GM19395 (cell line): ENCODE measurements at regions not wholly inside any gene's neighbourhood (a gene's known extent, or its start where the extent isn't known, plus 50 kb on each side); places are given as distances from the start of the nearest gene placed in this dataset.

Source experiments
- ATAC-seq: cut with Tn5 transposase; IDR thresholded peaks from one replicate; pipeline ENCODE4 v1.9.1; 2021; ENCODE audit warnings: mild to moderate bottlenecking, moderate library complexity; ENCODE audit not compliant: unreplicated experiment

DNA sequence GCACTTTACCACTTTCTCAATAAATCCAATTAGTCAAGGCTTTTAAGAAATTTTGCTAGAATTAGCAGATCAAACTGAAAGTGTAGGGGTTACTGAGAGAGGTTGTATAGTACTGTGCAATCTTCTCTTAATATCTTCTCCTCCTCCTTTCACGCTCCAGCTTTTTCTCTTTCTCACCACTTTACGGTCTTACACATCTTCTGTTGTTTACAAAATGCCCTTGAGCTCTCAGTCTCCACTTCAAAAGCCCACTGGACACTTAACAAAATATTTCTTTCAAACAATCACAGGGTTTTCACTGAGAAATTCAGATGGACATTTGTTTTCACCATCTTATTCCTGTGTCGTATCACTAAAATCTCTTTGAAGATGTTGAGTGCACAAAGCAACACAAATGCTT lies 678.2 kb downstream of the ADGRL2 start:
- no peak for ATAC-seq

DNA sequence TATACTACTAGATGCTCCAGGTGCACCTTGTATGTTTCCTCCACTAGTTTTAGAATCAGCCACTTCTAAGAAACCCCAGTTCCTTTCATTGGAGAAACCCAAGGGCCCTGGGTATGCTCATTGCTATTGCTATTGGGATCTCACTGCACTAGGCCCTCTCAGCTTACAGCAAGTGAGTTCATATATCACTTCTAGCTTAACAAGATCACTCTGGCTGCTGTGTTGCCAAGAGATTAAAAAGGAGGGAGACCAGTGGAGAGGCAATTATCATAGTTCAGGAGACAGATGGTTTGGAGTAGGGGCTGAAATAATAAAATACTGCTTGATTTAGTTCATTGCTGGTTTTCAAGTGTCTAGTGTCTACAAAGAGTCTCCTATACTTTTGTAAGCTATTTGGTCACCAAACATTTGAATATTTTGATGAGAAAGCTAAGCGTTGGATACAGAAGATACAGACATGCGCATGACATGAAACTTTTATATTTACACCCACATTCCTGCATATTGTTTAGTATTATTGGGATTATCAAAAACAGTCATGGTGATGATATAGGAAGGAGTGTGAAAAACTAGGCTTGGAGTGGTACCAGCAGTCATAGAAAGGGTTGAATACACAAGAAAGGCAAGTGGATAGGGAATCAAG lies 671.9 kb downstream of the ADGRL2 start:
- no peak for ATAC-seq

- ATAC-seq, result no peak
These were observed 666.2 kb downstream of the ADGRL2 start for GRCh38 chr1:82466891-82467290.

DNA sequence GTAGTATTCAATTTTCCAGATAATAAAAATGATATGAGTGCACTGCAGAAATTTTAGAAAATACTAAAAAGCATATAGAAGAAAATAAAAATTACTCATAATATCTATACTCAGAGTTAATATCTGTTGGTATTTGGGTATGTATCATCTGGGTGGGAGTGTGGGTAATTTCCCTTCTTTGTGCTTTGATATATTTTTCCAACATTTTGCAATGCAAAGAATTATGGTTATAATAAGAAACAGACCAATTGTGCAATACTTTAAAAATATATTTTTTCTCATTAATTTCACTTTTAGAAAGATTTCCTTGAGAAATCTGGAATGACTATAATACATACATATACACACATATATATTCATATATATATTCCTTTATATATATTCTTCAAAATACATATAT lies 665.7 kb downstream of the ADGRL2 start:
- no peak for ATAC-seq

GRCh38 chr1:82465024-82465423 lies 664.3 kb downstream of the ADGRL2 start:
- ATAC-seq, result no peak

GRCh38 chr1:82464362-82465001 lies 663.7 kb downstream of the ADGRL2 start:
- ATAC-seq, result no peak

- ATAC-seq, result no peak
These were observed 663.2 kb downstream of the ADGRL2 start for GRCh38 chr1:82463951-82464350.

- ATAC-seq, result no peak
These were observed 661.6 kb downstream of the ADGRL2 start for GRCh38 chr1:82462366-82462765.

DNA sequence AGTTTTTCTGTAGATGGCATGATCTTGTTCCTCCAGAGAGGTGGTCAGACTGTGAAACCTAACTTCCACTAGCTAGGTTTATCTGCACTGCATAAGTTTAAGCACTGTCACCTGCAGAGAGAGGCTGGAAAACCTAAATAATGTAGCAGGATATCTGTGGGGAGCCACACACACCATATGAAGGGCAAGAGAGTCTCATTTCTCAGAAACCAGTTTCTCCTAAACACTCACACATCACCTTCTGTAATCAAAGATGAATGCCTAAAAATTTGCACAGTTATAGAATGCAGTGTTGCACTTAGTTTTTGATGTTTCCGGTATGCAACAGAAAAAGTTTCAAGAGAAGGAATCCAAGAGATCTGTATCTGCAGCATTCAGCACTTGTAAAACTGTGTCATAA lies 654.6 kb downstream of the ADGRL2 start:
- ATAC-seq, result no peak

DNA sequence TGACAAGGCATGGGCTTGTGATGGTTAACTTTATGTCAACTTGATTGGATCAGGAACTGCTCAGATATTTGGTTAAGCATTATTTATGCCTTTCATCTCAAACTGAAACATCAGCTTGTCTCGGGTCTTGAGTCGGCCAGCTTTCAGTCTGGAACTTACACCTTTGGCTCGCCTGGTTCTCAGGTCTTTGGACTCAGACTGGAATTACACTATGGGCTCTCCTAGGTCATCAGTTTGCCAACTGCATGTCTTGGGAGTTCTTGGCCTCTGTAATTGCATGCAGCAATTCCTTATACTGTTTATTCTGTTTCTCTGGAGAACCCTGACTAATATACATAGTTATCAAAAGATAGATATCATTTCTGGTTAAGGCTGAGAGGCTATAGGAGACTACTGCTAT lies 653.7 kb downstream of the ADGRL2 start:
- no peak for ATAC-seq

GRCh38 chr1:82453511-82454185 lies 652.9 kb downstream of the ADGRL2 start:
- no peak for ATAC-seq

DNA sequence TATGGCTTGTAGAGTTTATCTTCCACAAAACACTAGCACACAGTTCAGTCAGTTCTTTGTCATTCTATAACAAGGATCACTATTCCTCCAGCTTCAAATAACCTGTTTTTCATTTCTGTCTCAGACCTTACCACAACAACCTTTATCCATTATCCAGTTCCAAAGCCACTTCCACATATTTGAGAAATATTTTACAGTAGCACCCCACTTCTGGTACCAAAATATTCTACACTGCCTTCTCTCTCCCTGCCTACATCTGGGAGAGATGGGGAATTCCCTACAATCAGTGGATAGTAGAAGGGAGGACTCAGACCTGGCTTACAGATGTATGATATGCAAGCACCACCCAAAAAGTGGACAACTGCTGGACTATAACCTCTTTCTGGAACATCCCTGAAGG lies 651.4 kb downstream of the ADGRL2 start:
- ATAC-seq, result no peak

GRCh38 chr1:82451191-82451590 lies 650.5 kb downstream of the ADGRL2 start:
- ATAC-seq, result no peak

DNA sequence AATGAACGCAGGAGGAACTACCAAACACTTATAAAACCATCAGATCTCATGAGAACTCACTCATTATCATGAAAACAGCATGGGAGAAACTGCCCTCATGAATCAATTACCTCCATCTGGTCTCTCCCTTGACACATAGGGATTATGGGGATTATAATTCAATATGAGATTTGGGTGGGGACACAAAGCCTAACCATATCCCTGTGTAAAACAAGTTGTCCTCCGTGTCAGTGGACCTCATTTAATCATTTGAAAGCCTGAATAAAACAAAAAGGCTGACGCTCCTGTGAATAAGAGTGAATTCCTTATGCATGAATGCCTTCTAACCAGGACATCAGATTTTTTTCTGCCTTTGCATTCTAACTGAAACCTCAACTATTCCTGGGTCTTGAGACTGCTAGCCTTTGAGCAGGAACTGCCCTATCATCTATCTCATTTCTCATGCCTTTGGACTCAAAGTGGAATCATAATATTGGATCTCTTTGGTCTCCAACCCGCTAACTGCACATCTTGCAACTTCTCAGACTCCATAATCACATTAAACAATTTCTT lies 648.8 kb downstream of the ADGRL2 start:
- no peak for ATAC-seq

DNA sequence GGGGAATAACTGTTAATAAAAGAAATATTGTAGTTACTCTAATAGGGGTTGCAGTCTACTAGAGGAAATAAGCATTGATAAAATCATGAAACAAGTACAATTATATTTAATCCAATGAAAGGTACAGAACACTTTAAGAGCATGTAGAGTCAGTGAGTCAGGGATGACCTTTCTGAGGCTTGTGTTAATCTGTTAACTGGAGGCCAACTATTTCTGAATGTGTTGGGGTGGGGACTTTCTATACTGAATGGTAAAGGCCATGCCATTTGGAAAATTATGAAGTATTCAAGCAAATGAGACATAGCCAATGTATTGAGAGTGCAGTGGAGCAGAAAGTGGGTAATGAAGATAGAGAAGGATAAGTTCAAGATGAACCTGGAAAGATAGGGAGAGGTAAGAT lies 646.2 kb downstream of the ADGRL2 start:
- ATAC-seq, result no peak

DNA sequence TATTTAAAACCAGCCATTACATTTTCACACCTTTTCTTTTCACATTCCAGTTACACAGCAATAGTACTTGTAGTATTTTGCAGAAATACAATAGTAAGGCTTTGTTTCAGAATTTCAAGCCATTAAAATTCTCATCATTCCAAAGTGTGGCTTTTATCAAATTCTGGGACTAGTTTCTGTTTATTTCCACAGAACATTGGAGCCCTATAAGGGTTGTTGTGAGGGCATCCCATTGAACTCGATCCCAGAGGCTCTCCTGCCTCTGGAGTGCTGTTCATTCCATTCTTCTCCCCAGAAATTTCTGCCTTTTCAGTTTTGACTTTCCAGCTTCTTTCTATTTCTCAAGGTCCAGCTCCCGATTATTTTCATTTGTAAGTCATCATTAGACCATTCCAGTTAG lies 645.5 kb downstream of the ADGRL2 start:
- ATAC-seq, result no peak

- ATAC-seq, result no peak
These were observed 645.1 kb downstream of the ADGRL2 start for GRCh38 chr1:82445827-82446226.

- ATAC-seq, result no peak
These were observed 644.4 kb downstream of the ADGRL2 start for GRCh38 chr1:82445132-82445531.

DNA sequence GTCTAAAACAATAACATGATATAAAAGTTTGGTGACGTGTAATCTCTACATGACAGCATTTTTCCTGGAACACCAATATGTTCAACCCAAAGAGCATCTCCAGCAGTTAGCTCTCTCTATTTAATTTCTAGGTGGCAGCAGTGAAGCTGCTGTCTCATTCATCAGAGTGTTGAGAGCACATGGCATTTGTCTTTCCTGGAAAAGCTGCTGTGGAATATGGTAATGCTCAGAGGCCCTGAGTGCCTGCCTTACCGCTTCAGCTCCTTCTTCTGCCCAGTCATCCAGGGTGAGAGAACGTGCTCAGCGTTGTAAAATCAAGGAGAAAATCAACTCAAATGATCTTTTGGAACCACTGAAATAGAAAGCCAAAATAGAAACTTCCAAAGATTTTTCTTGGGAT lies 640.7 kb downstream of the ADGRL2 start:
- no peak for ATAC-seq

DNA sequence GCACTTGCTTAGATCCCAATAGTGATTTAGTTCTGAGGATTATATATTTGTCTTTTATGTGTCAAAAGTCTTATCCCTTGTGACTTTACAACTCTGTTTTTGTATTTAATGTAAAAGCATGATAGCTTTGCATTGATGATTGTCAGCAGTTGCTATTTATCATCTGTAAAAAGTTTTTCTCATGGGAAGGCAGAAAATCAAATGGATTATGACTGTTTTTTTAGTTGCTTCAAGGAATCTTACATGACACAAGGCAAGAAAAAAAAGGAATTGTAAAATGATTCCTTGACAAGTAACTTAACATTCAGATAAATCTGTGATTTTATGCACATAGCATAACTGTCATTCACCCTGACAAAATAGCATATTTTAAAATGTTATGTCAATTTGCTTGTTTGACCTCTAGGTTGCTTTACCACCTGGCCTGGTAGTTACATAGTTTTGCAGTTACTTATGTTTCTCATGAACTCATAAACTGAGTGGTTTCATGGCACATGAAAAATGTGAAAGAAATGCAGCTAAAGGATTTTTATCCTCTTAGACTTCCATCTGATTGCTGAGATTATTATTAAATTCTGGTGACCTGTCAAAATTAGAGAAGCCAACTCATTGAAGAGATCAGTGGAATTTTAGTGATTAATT lies 622.6 kb downstream of the ADGRL2 start:
- no peak for ATAC-seq

DNA sequence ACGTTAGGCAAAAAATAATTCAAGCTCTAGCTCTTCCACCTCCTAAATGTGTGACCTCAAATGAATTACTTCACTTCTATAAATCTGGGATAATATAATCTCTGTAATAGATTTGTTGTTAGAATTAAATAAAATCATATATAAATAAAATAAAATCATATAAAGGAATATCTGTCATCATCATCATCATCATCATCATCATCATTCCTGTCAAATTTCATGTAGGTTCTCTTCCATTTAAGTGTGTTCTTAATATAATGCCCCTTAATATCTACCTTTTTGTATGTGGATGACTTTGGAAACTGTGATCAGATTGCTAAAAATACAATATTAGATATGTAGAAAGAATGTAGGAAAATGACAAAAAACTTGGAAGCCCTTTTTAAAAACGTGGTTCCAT lies 621.0 kb downstream of the ADGRL2 start:
- ATAC-seq, result no peak

- no peak for ATAC-seq
These were observed 619.9 kb downstream of the ADGRL2 start for GRCh38 chr1:82420584-82420983.
